ENCODE measurements at regions not wholly inside any gene's neighbourhood (a gene's known extent, or its start where the extent isn't known, plus 50 kb on each side); places are given as distances from the start of the nearest gene placed in this dataset.

DNA sequence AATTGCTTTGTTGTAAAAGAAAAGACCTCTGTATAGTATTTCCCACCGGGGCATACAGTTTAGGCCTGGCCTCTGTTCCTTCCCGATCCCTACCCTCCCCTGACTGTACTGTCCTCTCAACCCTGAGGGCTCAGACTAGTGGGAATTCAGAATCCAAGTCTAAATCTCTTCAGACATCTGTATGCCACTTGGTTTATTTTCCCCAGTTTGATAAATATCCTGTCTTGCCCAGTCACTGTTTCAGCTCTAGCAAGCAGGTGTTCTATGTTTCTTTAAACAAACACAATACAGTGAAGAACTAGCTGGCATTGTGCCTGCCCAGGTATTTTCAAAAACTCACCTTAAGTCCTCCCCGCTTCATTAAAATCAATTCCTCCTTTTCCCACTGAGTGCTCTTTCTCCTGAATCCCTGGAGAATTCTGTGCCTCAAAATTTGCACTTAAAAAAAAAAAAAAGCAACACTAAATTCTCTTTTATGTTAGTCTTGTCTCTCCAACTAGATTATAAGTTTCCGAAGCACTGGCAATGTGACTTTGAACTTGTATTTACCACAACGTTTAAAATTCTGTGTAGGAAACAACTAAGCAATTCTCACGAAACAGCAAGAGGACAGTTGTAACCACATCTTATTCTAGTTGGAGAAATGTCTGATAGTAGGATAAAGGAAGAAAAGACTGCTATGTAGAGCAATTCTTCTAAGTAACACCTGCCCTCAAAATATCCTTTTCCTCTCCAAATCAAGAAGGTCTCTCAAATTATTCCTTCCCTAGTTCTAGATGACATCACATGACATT, 112.0 kb upstream of the CARMIL1 start:
- no peak for TF ChIP-seq CTCF (conservative IDR thresholded peaks at IDR 0.05 in 1 of 2, IDR thresholded peaks at IDR 0.05 in 1 of 2; ENCODE audit: low read depth in 1 of 2, low read length in 2 of 2)
- no peak for TF ChIP-seq EZH2 (IDR thresholded peaks at IDR 0.05; ENCODE audit: low read length, missing control alignments)

Data from fibroblast of lung (primary cell).